Neutrophil (primary cell): ENCODE measurements at regions not wholly inside any gene's neighbourhood (a gene's known extent, or its start where the extent isn't known, plus 50 kb on each side); places are given as distances from the start of the nearest gene placed in this dataset.
"Not testable (repeated sequence)": the region's sequence is repeated elsewhere in the genome, so short reads cannot be mapped to it uniquely, and the experiment has no call there.

Experiments used
- H3K27ac ChIP-seq: fragments of 200-600 bp; sonication (generic); 2 replicates; pipeline ENCODE4 v1.5.1; 2016; ENCODE audit warnings: mild to moderate bottlenecking, moderate library complexity
- H3K27me3 ChIP-seq: fragments of 200-600 bp; sonication (generic); 2 replicates; pipeline ENCODE4 v1.6.0; 2016; ENCODE audit warnings: mild to moderate bottlenecking
- H3K36me3 ChIP-seq: fragments of 200-600 bp; sonication (generic); 2 replicates; pipeline ENCODE4 v1.5.1; 2017
- H3K4me1 ChIP-seq, 2 experiments: fragments of 200-600 bp in 1 of 2; sonication (generic) in 1 of 2; 1 replicate in 1 of 2; 2 replicates in 1 of 2; pipeline versions ENCODE4 v1.5.1 to v1.6.1; 2013 to 2016; ENCODE audit warnings: low read depth in 1 of 2, low read length in 1 of 2, mild to moderate bottlenecking in 1 of 2, moderate library complexity in 1 of 2; ENCODE audit not compliant: control insufficient read depth in 1 of 2, insufficient read depth in 1 of 2
- H3K4me3 ChIP-seq, 2 experiments: fragments of 200-600 bp in 1 of 2; sonication (generic) in 1 of 2; 1 replicate in 1 of 2; 2 replicates in 1 of 2; pipeline ENCODE4 v1.5.1; 2013 to 2016; ENCODE audit warnings: low read depth in 1 of 2, low read length in 1 of 2, mild to moderate bottlenecking in 1 of 2, moderate library complexity in 1 of 2
- H3K9me3 ChIP-seq: fragments of 200-600 bp; sonication (generic); 2 replicates; pipeline ENCODE4 v1.5.1; 2016

DNA sequence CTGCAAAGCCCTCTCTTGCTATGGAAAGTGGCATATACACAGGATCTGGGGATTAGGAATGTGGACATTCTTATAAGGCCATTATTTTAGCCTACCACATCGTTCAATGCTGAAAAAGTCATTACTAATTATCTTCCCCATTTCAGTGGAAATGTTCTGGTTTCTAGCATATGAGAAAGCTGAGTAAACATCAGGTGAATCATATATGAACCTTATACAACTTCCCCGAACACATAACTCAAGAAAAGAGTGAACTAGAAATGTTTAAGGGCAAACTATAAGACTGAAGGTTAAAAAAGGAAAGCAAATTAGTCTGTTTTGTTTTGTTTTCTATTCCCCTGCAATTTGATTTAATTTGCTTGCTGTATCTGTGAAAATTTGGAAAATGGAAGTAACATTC is 62.5 kb upstream of the SEC22B start:
- not testable (repeated sequence) for H3K4me1 ChIP-seq, H3K4me3 ChIP-seq, H3K27me3 ChIP-seq, H3K27ac ChIP-seq, H3K36me3 ChIP-seq, H3K9me3 ChIP-seq

DNA sequence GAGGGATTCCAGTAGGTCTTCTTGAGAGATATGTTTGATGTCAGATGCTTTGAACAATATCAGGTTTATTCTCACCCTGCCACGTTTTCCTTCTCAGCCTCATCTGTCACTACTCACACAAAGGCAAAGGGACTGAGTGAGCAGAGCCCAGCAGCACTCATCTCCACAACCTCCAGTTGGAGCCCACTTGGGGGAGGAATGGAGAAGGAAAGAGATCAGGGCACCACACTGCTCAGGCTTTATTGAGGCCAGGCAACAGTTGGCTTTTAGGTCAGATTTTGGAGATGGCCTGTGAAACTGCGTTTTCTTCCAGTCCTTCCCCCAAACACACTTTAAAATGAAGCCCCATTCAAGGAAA is 57.3 kb upstream of the SEC22B start:
- not testable (repeated sequence) for H3K36me3 ChIP-seq, H3K27ac ChIP-seq, H3K27me3 ChIP-seq, H3K4me1 ChIP-seq, H3K9me3 ChIP-seq, H3K4me3 ChIP-seq

GRCh38 chr1:120232834-120233660 is 56.7 kb upstream of the SEC22B start:
- H3K9me3 ChIP-seq, H3K27me3 ChIP-seq, H3K36me3 ChIP-seq, H3K4me1 ChIP-seq, H3K4me3 ChIP-seq, H3K27ac ChIP-seq: not testable (repeated sequence)

GRCh38 chr1:120229835-120230234 is 53.5 kb upstream of the SEC22B start:
- H3K27ac ChIP-seq, H3K4me3 ChIP-seq, H3K9me3 ChIP-seq, H3K27me3 ChIP-seq, H3K36me3 ChIP-seq, H3K4me1 ChIP-seq: not testable (repeated sequence)
